ENCODE measurements at regions not wholly inside any gene's neighbourhood (a gene's known extent, or its start where the extent isn't known, plus 50 kb on each side); places are given as distances from the start of the nearest gene placed in this dataset.
"Not testable (repeated sequence)": the region's sequence is repeated elsewhere in the genome, so short reads cannot be mapped to it uniquely, and the experiment has no call there.

- DNase-seq, result no peak
Observed at GRCh38 chr2:58769111-58769863, 528.2 kb upstream of the FANCL start.

- no peak for DNase-seq
Observed at GRCh38 chr2:58768715-58769080, 527.6 kb upstream of the FANCL start.

- no peak for DNase-seq
Observed at GRCh38 chr2:58767828-58768714, 526.9 kb upstream of the FANCL start.

GRCh38 chr2:58764338-58765104 is 523.4 kb upstream of the FANCL start:
- DNase-seq, result no peak

- DNase-seq, result peak; percentile 24
Observed at GRCh38 chr2:58762176-58762781, 521.2 kb upstream of the FANCL start.

- no peak for DNase-seq
Observed at GRCh38 chr2:58757971-58758370, 516.8 kb upstream of the FANCL start.

GRCh38 chr2:58756336-58756735 is 515.2 kb upstream of the FANCL start:
- no peak for DNase-seq

- not testable (repeated sequence) for DNase-seq
Observed at GRCh38 chr2:58752507-58752906, 511.4 kb upstream of the FANCL start.

GRCh38 chr2:58751676-58752075 is 510.6 kb upstream of the FANCL start:
- DNase-seq, result not testable (repeated sequence)

- no peak for DNase-seq
Observed at GRCh38 chr2:58749041-58749440, 507.9 kb upstream of the FANCL start.

GRCh38 chr2:58745334-58745733 is 504.2 kb upstream of the FANCL start:
- not testable (repeated sequence) for DNase-seq

GRCh38 chr2:58740426-58740825 is 499.3 kb upstream of the FANCL start:
- DNase-seq, result no peak

- no peak for DNase-seq
Observed at GRCh38 chr2:58739033-58739432, 497.9 kb upstream of the FANCL start.

GRCh38 chr2:58734365-58734764 is 493.2 kb upstream of the FANCL start:
- no peak for DNase-seq

- no peak for DNase-seq
Observed at GRCh38 chr2:58732999-58733398, 491.9 kb upstream of the FANCL start.

- no peak for DNase-seq
Observed at GRCh38 chr2:58731488-58731869, 490.4 kb upstream of the FANCL start.

- DNase-seq, result no peak
Observed at GRCh38 chr2:58730764-58731487, 489.8 kb upstream of the FANCL start.

- DNase-seq, result no peak
Observed at GRCh38 chr2:58727981-58728656, 487.0 kb upstream of the FANCL start.

- no peak for DNase-seq
Observed at GRCh38 chr2:58721912-58722591, 480.9 kb upstream of the FANCL start.

GRCh38 chr2:58720770-58721697 is 479.9 kb upstream of the FANCL start:
- DNase-seq, result no peak

Data from CD4-positive, alpha-beta T cell treated with Interleukin-15 for 1 hour (primary cell).